A673 (cell line): ENCODE measurements at regions not wholly inside any gene's neighbourhood (a gene's known extent, or its start where the extent isn't known, plus 50 kb on each side); places are given as distances from the start of the nearest gene placed in this dataset.

Source experiments
- EZH2 ChIP-seq: fragments of 200-600 bp; sonication (generic); IDR thresholded peaks from 2 replicates; pipeline ENCODE4 v1.6.1; 2017; ENCODE audit warnings: borderline replicate concordance, low read depth, mild to moderate bottlenecking, mixed read lengths, antibody characterized with exemption, low read length; ENCODE audit not compliant: poor library complexity, severe bottlenecking
- TF ChIP-seq, protein P1 (sequence below): fragments of 300-800, 200-600 bp; sonication (generic); conservative IDR thresholded peaks from 2 replicates; pipeline ENCODE4 v1.5.1; 2017; ENCODE audit warnings: low read depth, mild to moderate bottlenecking, antibody characterized with exemption, low read length, moderate library complexity, mixed read lengths

DNA sequence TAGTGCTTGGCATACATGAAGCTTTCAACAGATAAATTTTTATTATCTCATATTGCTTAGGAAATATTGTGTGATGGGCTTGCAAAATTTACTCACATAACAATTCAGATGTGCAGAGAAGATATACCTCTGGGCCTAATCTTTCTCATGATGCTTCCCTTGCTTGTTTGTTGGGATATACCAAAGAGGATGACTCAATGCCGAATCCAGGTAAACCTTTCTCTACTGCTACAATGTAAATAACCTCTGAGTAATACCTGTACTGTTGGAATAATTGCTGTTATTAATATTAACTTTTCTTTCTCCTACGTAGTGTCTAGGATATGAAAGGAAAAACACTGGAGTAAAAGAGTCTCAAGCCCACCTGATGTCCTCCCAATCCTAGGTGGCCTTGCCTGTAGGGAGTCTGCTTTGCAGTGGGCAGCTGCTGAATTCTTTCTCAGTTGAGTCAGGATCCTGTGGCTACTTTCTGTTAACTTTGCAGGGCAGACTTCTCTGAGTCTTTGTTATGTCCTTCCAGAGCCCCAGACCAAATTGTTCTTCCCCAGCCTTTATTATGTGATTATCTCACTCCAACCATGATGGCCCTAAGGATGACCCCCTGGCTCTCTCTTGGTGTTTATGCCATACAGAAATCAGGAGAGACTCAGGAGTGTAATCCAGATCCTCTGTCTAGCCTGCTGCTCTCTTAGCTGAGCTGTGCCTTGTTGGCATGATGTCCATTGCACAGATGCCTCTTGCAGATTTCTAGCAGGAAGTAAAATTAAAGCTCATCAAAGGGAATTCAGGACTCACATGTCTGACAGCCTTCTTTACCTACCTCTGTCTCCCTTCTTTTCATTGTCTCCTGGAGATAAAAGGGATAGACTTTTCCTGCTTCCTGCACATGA is 208.1 kb downstream of the SNX18 start:
- TF ChIP-seq, protein P1, sequence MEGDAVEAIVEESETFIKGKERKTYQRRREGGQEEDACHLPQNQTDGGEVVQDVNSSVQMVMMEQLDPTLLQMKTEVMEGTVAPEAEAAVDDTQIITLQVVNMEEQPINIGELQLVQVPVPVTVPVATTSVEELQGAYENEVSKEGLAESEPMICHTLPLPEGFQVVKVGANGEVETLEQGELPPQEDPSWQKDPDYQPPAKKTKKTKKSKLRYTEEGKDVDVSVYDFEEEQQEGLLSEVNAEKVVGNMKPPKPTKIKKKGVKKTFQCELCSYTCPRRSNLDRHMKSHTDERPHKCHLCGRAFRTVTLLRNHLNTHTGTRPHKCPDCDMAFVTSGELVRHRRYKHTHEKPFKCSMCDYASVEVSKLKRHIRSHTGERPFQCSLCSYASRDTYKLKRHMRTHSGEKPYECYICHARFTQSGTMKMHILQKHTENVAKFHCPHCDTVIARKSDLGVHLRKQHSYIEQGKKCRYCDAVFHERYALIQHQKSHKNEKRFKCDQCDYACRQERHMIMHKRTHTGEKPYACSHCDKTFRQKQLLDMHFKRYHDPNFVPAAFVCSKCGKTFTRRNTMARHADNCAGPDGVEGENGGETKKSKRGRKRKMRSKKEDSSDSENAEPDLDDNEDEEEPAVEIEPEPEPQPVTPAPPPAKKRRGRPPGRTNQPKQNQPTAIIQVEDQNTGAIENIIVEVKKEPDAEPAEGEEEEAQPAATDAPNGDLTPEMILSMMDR = no peak
- no peak for TF ChIP-seq EZH2
